Heart right ventricle (tissue), 16 donors: ENCODE measurements at regions not wholly inside any gene's neighbourhood (a gene's known extent, or its start where the extent isn't known, plus 50 kb on each side); places are given as distances from the start of the nearest gene placed in this dataset.
A peak's percentile ranks its signal among the peaks of the same experiment; 100 is the strongest.
"Not testable (repeated sequence)": the region's sequence is repeated elsewhere in the genome, so short reads cannot be mapped to it uniquely, and the experiment has no call there.

Experiments
- ATAC-seq, 8 donors: fragments of 200-7000 bp; cut with Tn5 transposase; one replicate each; pipeline ENCODE4 v1.9.1; 2020; ENCODE audit warnings: mild to moderate bottlenecking in 8 of 8, moderate library complexity in 8 of 8, moderate number of reproducible peaks in 1 of 8
- DNase-seq, 2 donors: peaks; one replicate each; pipeline ENCODE4 v3.0.0-alpha.2; 2020
- H3K27ac ChIP-seq, 10 donors: fragments of 200-600 bp; sonication (generic) in 2 of 10; one replicate each; pipeline versions ENCODE4 v1.5.0 to v1.8.0; 2020 to 2022; ENCODE audit warnings: mild to moderate bottlenecking in 3 of 10
- H3K27me3 ChIP-seq, 7 donors: fragments of 200-600 bp; one replicate each; pipeline ENCODE4 v1.8.0; 2021 to 2022; ENCODE audit warnings: mild to moderate bottlenecking in 2 of 7
- H3K36me3 ChIP-seq, 9 donors: fragments of 200-600 bp; sonication (generic) in 1 of 9; one replicate each; pipeline versions ENCODE4 v1.5.0 to v1.8.0; 2020 to 2022; ENCODE audit warnings: mild to moderate bottlenecking in 2 of 9
- H3K4me1 ChIP-seq, 9 donors: fragments of 200-600 bp; sonication (generic) in 1 of 9; one replicate each; pipeline versions ENCODE4 v1.5.0 to v1.8.0; 2020 to 2022; ENCODE audit warnings: mild to moderate bottlenecking in 4 of 9
- H3K4me3 ChIP-seq, 10 donors: fragments of 200-600 bp; sonication (generic) in 2 of 10; one replicate each; pipeline versions ENCODE4 v1.5.0 to v1.8.0; 2020 to 2022; ENCODE audit warnings: mild to moderate bottlenecking in 7 of 10, moderate library complexity in 2 of 10
- H3K9me3 ChIP-seq, 11 donors: fragments of 200-600 bp in 10 of 11; sonication (generic) in 2 of 11; one replicate each; pipeline versions ENCODE4 v1.5.0 to v1.8.0; 2013 to 2022; ENCODE audit warnings: mild to moderate bottlenecking in 2 of 11, control low read depth in 1 of 11, moderate library complexity in 1 of 11
- WGBS, 2 donors: extraction: QIAGEN DNeasy Blood & Tissue Kit; methylation state at CpG; one replicate each; pipeline ENCODE4 v1.1.7; 2013; ENCODE audit warnings: inconsistent platforms in 1 of 2; 5-methylcytosine and 5-hydroxymethylcytosine counted together
- intact Hi-C, 10 donors: fragments of 100-400 bp; cut with DNase I; formaldehyde crosslinking; loops; one replicate each; pipeline versions ENCODE4 v1.11.1 to v1.14.2; 2022
- TF ChIP-seq, protein P1 (sequence below), 9 donors: fragments of 200-600 bp; sonication (generic) in 2 of 9; IDR thresholded peaks; one replicate each; pipeline versions ENCODE4 v1.5.0 to v1.8.0; 2021 to 2022; ENCODE audit warnings: antibody characterized with exemption in 9 of 9, mild to moderate bottlenecking in 5 of 9, moderate library complexity in 1 of 9
- donor health status: Arrhythmogenic right ventricular cardiomyopathy.
- donor health status: ischemic (EF 13 %, LVEDD 7.1; RV severe dilation, severe dysfunction).
- donor health status: healthy with polysubstance abuse.
- donor health status: DM: no; HTN: yes; CAD: no.
- donor health status: DM: no; HTN: no; CAD: no.
- donor health status: ischemic (EF 25% LVEDD 6.9; RV normal size, moderate dysfunction).
- donor health status: ischemic (EF 25% LVEDD 5.7; RV mildly dilated, moderate dysfunction).
- donor health status: healthy.
- donor health status: DM: yes; HTN: yes; CAD: no.
- donor health status: Ischemic cardiomyopathy.
- donor health status: ischemic (EF 35%, LVEDD 5.7; RV mildly dilated, moderate dysfunction).
- donor health status: nonischemic (EF 11% LVEDD 7.7; RV severe dilation, severe dysfunction).
- donor health status: DM: yes; HTN: yes; CAD: no.
- donor health status: PGD.
- donor health status: ischemic (EF 29% LVEDD 5.4; RV normal size, mild dysfunction).
- donor health status: nonischemic (EF 23%, LVEDD 6.1; RV moderate dilation, normal function).

DNA sequence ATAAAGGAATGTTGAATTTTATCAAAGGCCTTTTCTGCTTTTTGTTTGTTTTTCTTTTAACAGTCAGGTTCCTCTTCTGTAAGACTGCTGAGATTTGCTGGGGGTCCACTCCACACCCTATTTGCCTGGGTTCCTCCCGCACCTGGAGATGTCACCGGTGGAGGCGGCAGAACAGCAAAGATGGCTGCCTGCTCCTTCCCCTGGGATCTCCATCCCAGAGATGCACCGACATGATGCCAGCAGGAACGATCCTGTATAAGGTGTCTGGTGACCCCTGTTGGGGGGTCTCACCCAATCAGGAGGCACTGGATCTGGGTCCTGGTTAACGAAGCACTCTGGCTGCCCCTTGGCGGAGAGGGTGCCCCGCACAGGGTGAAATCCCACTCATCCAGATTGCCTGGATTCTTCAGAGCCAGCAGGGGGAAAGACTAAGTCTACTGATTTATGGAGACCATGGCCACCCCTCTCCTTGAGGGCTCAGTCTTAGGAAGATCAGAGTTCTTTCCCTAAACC, 244.0 kb upstream of the MDGA2 start:
- 91 to 92% methylated on average over 8 of the region's 8 CpGs for WGBS, 2 donors
- Histone ChIP-seq H3K9me3 (peaks cover 0 to 9% (median 4%) of the 10 kb centered on the region in 11 donors), H3K27me3 (peaks cover 0 to 3% (median 0%) of the 10 kb centered on the region in 7 donors), H3K27ac (no peak overlapping the region), H3K4me3 (no peak overlapping the region), H3K4me1 (no peaks in the 10 kb centered on the region), H3K36me3 (no peaks in the 10 kb centered on the region)
- intact Hi-C loops, result loop anchor here in 4 of 10 donors (5.0 to 10.0 kb wide), 4 partner anchors 475 to 1255 kb away; no protein-coding TSS in a partner anchor
- ATAC-seq (no peak), DNase-seq (no peak)
- TF ChIP-seq, protein P1, sequence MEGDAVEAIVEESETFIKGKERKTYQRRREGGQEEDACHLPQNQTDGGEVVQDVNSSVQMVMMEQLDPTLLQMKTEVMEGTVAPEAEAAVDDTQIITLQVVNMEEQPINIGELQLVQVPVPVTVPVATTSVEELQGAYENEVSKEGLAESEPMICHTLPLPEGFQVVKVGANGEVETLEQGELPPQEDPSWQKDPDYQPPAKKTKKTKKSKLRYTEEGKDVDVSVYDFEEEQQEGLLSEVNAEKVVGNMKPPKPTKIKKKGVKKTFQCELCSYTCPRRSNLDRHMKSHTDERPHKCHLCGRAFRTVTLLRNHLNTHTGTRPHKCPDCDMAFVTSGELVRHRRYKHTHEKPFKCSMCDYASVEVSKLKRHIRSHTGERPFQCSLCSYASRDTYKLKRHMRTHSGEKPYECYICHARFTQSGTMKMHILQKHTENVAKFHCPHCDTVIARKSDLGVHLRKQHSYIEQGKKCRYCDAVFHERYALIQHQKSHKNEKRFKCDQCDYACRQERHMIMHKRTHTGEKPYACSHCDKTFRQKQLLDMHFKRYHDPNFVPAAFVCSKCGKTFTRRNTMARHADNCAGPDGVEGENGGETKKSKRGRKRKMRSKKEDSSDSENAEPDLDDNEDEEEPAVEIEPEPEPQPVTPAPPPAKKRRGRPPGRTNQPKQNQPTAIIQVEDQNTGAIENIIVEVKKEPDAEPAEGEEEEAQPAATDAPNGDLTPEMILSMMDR (IDR thresholded peaks at IDR 0.05), result no peak

DNA sequence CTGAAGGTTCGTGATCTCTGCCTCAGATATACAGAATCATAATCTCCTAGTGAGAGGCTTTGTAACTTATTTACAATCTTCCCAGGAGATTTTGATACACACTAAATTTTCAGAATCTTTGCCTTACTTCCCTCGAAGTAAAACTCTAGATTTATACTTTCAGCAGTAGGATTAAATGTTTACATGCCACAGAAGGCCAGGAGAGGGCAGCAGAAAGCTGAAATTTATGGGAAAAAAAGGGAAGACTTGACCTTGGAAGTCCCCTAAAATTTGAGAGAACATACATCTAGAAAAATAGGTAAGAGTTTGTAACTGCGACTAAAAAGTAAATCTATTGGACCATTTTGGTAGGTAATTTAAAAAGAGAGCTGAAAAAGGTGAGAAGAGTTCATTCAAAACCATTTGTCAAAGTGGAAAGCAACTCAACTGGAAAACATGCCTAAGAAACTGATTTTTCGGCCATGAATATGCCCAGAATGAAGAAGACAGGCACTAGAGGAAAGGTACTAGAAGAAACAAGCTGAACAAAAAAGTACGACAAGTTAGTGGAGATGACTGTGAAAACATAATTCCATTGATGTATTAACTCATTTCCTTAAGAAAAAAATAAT, 242.0 kb upstream of the MDGA2 start:
- H3K27ac ChIP-seq, result no peak overlapping the region
- TF ChIP-seq, protein P1 (IDR thresholded peaks at IDR 0.05), result peak in 8 of 9 donors; percentile 26 to 62 (median 51)
- no peaks in the 10 kb centered on the region for H3K36me3 ChIP-seq
- intact Hi-C loops, result loop anchor here in 4 of 10 donors (5.0 to 10.0 kb wide), 4 partner anchors 477 to 1257 kb away; no protein-coding TSS in a partner anchor
- DNase-seq, result no peak
- H3K4me1 ChIP-seq, result no peaks in the 10 kb centered on the region
- no peaks in the 10 kb centered on the region for H3K9me3 ChIP-seq
- ATAC-seq, result no peak
- H3K27me3 ChIP-seq, result peaks cover 0 to 3% (median 0%) of the 10 kb centered on the region in 7 donors
- WGBS, 2 donors, result 53 to 55% methylated on average over 5 of the region's 5 CpGs
- no peak overlapping the region for H3K4me3 ChIP-seq

DNA sequence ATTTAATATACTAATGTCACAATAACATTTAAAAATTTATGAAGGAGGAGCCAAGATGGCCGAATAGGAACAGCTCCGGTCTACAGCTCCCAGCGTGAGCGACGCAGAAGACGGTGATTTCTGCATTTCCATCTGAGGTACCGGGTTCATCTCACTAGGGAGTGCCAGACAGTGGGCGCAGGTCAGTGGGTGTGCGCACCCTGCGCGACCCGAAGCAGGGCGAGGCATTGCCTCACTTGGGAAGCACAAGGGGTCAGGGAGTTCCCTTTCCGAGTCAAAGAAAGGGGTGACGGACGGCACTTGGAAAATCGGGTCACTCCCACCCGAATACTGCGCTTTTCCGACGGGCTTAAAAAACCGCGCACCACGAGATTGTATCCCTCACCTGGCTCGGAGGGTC, 225.7 kb upstream of the MDGA2 start:
- WGBS, 2 donors, result 94 to 95% methylated on average over 24 of the region's 25 CpGs
- not testable (repeated sequence) for DNase-seq

DNA sequence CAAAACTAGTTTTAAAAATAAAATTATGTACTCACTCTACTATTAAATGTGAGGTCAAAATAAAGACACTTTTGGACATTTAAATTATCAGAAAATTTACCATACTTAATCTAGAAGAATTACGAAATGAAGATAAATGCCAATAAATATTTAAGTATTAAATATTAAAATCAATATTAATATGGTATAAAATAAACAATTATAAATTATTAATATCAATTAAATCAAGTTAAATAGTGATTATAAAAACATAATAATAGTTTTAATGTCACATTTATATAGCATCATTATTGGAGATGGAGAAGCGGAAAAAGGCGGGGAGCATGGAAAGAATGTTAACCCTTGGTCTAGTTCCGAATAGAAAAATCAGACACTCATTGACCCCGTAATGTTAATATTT, 224.3 kb upstream of the MDGA2 start:
- Histone ChIP-seq H3K27ac (no peak overlapping the region), H3K9me3 (peaks cover 0 to 12% (median 0%) of the 10 kb centered on the region in 11 donors), H3K4me3 (no peak overlapping the region), H3K27me3 (no peaks in the 10 kb centered on the region), H3K4me1 (no peaks in the 10 kb centered on the region), H3K36me3 (no peaks in the 10 kb centered on the region)
- ATAC-seq, result no peak
- DNase-seq, result no peak
- intact Hi-C loops, result no loop called here
- 69 to 72% methylated on average over 5 of the region's 5 CpGs for WGBS, 2 donors
- TF ChIP-seq, protein P1 (IDR thresholded peaks at IDR 0.05), result no peak

More for the DNA sequence above, 225.7 kb upstream of the MDGA2 start:
- H3K27ac ChIP-seq, H3K36me3 ChIP-seq, ATAC-seq, H3K4me1 ChIP-seq, intact Hi-C loops, H3K27me3 ChIP-seq, H3K4me3 ChIP-seq: not testable (repeated sequence)
- H3K9me3 ChIP-seq, result peaks cover 0 to 12% (median 0%) of the 10 kb centered on the region in 11 donors

DNA sequence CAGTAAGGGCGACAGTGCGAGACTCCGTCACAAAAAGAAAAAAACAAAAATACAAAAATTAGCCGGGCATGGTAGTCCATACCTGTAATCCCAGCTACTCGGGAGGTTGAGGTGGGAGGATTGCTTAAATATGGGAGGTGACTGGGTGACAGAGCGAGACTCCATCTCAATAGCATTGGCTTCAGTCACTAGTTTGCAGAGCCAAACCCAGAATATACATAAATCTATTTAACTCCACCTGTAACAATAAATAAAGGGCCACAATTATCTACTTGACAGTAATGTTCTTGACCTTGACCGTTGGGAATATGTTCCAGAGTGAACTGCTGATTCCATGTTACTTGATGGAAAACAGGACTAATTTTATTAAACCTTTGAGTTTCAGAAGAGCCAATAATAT, 198.9 kb upstream of the MDGA2 start:
- 87 to 91% methylated on average over 7 of the region's 7 CpGs for WGBS, 2 donors
- ATAC-seq (no peak), DNase-seq (no peak)
- no peaks in the 10 kb centered on the region for H3K27me3 ChIP-seq
- H3K4me1 ChIP-seq, result no peaks in the 10 kb centered on the region
- intact Hi-C loops, result no loop called here
- TF ChIP-seq, protein P1 (IDR thresholded peaks at IDR 0.05), result no peak
- H3K9me3 ChIP-seq, result peaks cover 0 to 6% (median 0%) of the 10 kb centered on the region in 11 donors
- H3K4me3 ChIP-seq, result no peak overlapping the region
- no peaks in the 10 kb centered on the region for H3K36me3 ChIP-seq
- H3K27ac ChIP-seq, result no peak overlapping the region
